H1 (cell line): ENCODE measurements at regions not wholly inside any gene's neighbourhood (a gene's known extent, or its start where the extent isn't known, plus 50 kb on each side); places are given as distances from the start of the nearest gene placed in this dataset.

Experiments used
- ATF3 ChIP-seq: IDR thresholded peaks from 2 replicates; pipeline ENCODE4 v1.6.1; 2011; ENCODE audit warnings: low read depth, mild to moderate bottlenecking, low read length; ENCODE audit not compliant: insufficient read depth
- BCL11A ChIP-seq, 2 experiments: IDR thresholded peaks; one replicate each; pipeline ENCODE4 v1.6.1; 2011; ENCODE audit warnings: low read depth in 2 of 2, low read length in 2 of 2, mild to moderate bottlenecking in 2 of 2
- NRF1 ChIP-seq: IDR thresholded peaks from 2 replicates; pipeline ENCODE4 v1.6.1; 2011; ENCODE audit warnings: mild to moderate bottlenecking, low read depth, low read length, improper control_type of control experiment
- SAP30 ChIP-seq: fragments of 300-600 bp; sonication (generic); IDR thresholded peaks from 2 replicates; pipeline ENCODE4 v1.7.1; 2012; ENCODE audit warnings: low read length, moderate library complexity, mild to moderate bottlenecking, inconsistent platforms; ENCODE audit not compliant: insufficient read depth, insufficient replicate concordance
- SP2 ChIP-seq: IDR thresholded peaks from 2 replicates; pipeline ENCODE4 v1.6.1; 2012; ENCODE audit warnings: mild to moderate bottlenecking, low read length, inconsistent platforms
- TEAD4 ChIP-seq: IDR thresholded peaks from 2 replicates; pipeline ENCODE4 v1.6.1; 2012; ENCODE audit warnings: low read depth, low read length, inconsistent platforms, mixed read lengths

- TF ChIP-seq SAP30 (no peak), NRF1 (no peak), TEAD4 (no peak), BCL11A (IDR thresholded peaks at IDR 0.05; ENCODE audit: low read depth in 2 of 2, low read length in 2 of 2) (no peak), ATF3 (no peak), SP2 (no peak)
These were observed 52.3 kb upstream of the DPYSL4 start (continued) for GRCh38 chr10:132134241-132135052.
